ENCODE measurements at regions not wholly inside any gene's neighbourhood (a gene's known extent, or its start where the extent isn't known, plus 50 kb on each side); places are given as distances from the start of the nearest gene placed in this dataset.

- no peak for TF ChIP-seq CHD7 (IDR thresholded peaks at IDR 0.05; ENCODE audit: insufficient replicate concordance, low read length)
- no peak for TF ChIP-seq YY1 (IDR thresholded peaks at IDR 0.05; ENCODE audit: low read depth, low read length)
- TF ChIP-seq ATF3 (IDR thresholded peaks at IDR 0.05; ENCODE audit: insufficient read depth, low read depth, low read length), result no peak
Observed at GRCh38 chr4:174172274-174172673, 111.2 kb downstream of the FBXO8 start (continued).
